Cardiac muscle cell (in vitro differentiated cells and primary cell): ENCODE measurements at regions not wholly inside any gene's neighbourhood (a gene's known extent, or its start where the extent isn't known, plus 50 kb on each side); places are given as distances from the start of the nearest gene placed in this dataset.

ENCODE experiments used
- DNase-seq, 2 donors: peaks; one replicate each; pipeline versions ENCODE4 v3.0.0 to v3.0.0-alpha.2; 2010 to 2017; ENCODE audit warnings: low read depth in 1 of 2, low spot score in 1 of 2
- H3K27ac ChIP-seq: fragments of 200-600 bp; sonication (generic); 2 replicates; pipeline ENCODE4 v1.5.1; 2016
- H3K27me3 ChIP-seq: fragments of 200-600 bp; sonication (generic); 2 replicates; pipeline ENCODE4 v1.6.0; 2016; ENCODE audit warnings: control low read depth
- H3K36me3 ChIP-seq: fragments of 200-600 bp; sonication (generic); 2 replicates; pipeline ENCODE4 v1.5.1; 2016; ENCODE audit warnings: control low read depth
- H3K4me1 ChIP-seq: fragments of 200-600 bp; sonication (generic); 2 replicates; pipeline ENCODE4 v1.8.1; 2017; ENCODE audit warnings: low read depth, mild to moderate bottlenecking, mixed run types
- H3K4me3 ChIP-seq: fragments of 200-600 bp; sonication (generic); 2 replicates; pipeline ENCODE4 v1.5.1; 2016; ENCODE audit warnings: mild to moderate bottlenecking
- H3K9me3 ChIP-seq: fragments of 200-600 bp; sonication (generic); 2 replicates; pipeline ENCODE4 v1.5.1; 2017; ENCODE audit warnings: low read depth, mild to moderate bottlenecking, control low read depth
- TF ChIP-seq, protein P1 (sequence below): IDR thresholded peaks from 2 replicates; pipeline ENCODE4 v1.5.1; 2012; ENCODE audit warnings: low read depth, mild to moderate bottlenecking, low read length

DNA sequence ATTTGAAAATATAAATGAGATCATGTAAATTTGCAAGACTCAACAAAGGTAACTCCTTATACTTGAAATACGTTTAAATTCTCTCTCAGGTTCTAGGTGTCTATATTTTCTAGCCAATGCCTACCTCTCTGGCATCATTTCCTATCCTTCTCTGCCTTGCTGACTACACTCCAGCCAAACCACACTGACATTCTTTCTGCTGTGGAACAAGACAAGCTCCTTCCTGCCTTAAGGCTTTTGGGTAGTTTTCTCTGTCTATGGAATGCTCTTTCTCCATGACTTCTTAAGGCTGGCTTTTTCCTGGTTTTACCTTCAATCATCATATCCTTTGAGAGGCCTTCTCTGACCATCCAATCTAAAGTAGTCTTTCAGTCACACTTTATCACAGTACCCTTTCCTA lies 201.0 kb downstream of the SPRY1 start:
- H3K36me3 ChIP-seq, result no peaks in the 10 kb centered on the region
- no peak overlapping the region for H3K27ac ChIP-seq
- no peaks in the 10 kb centered on the region for H3K9me3 ChIP-seq
- TF ChIP-seq, protein P1, sequence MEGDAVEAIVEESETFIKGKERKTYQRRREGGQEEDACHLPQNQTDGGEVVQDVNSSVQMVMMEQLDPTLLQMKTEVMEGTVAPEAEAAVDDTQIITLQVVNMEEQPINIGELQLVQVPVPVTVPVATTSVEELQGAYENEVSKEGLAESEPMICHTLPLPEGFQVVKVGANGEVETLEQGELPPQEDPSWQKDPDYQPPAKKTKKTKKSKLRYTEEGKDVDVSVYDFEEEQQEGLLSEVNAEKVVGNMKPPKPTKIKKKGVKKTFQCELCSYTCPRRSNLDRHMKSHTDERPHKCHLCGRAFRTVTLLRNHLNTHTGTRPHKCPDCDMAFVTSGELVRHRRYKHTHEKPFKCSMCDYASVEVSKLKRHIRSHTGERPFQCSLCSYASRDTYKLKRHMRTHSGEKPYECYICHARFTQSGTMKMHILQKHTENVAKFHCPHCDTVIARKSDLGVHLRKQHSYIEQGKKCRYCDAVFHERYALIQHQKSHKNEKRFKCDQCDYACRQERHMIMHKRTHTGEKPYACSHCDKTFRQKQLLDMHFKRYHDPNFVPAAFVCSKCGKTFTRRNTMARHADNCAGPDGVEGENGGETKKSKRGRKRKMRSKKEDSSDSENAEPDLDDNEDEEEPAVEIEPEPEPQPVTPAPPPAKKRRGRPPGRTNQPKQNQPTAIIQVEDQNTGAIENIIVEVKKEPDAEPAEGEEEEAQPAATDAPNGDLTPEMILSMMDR, result no peak
- no peaks in the 10 kb centered on the region for H3K27me3 ChIP-seq
- H3K4me1 ChIP-seq, result no peaks in the 10 kb centered on the region
- DNase-seq, result peak in 1 of 2 donors; percentile 84
- H3K4me3 ChIP-seq, result no peak overlapping the region

DNA sequence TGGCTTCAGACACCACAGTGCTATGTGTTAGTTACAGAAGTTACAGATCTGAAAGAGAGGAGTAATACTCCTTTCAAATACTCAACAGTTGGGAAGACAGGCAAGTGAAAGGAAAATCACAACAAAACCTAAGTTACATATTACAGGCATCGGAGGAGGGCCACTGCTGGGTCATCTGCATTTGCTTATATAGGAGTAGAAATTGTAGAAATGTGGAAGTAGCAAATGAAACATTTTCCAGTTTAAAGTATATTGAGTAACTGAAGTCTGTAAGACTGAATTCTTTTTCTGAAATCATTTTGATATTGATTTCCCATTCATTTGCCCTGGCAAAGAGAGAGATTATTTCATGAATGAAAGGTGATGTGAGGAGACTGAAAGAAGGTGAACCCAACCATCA lies 201.7 kb downstream of the SPRY1 start:
- Histone ChIP-seq H3K27ac (no peak overlapping the region), H3K4me3 (no peak overlapping the region), H3K4me1 (no peaks in the 10 kb centered on the region), H3K27me3 (no peaks in the 10 kb centered on the region), H3K36me3 (no peaks in the 10 kb centered on the region), H3K9me3 (no peaks in the 10 kb centered on the region)
- TF ChIP-seq, protein P1, result no peak
- no peak for DNase-seq

DNA sequence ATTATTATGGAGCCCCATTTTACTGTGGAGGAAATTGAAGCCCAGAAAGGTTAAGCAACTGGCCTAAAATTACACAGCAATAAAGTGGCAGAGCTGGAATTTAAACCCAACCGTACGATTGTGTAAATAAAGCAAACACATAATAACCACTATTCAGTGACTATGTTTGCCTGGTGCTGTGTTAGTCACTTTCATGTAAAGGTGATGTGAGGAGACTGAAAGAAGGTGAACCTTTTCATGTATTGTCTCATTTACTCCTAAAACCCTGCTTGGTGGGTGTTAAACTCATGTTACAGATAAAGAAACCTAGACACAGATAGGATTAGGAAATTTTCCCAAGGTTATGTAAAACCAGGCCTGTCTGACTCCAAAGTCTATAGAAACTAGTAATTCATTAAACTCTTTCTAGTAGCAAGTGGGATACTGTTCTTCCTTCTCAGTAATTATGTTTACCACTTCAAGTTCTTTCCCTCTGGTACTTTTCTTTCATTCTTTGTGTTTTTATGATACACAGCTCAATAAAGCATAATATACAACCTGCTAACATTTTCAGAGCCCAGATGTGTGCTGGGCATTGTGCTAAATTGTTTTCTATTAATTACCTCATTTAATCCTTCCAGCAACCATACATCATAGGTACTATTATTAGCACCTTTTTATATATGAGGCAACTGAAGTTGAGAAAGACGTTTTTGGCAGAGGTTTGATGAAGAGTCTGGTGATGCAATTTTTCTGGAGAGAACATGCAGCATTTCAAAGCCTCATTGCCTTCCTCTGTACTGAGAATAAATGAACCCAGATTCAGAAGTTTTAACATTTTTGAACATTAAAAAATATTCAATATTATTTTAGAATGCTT lies 202.7 kb downstream of the SPRY1 start:
- no peak overlapping the region for H3K4me3 ChIP-seq
- peak in 1 of 2 donors; percentile 91 for DNase-seq
- TF ChIP-seq, protein P1, result no peak
- no peak overlapping the region for H3K27ac ChIP-seq
- no peaks in the 10 kb centered on the region for H3K9me3 ChIP-seq
- H3K27me3 ChIP-seq, result no peaks in the 10 kb centered on the region
- H3K4me1 ChIP-seq, result no peaks in the 10 kb centered on the region
- H3K36me3 ChIP-seq, result no peaks in the 10 kb centered on the region

DNA sequence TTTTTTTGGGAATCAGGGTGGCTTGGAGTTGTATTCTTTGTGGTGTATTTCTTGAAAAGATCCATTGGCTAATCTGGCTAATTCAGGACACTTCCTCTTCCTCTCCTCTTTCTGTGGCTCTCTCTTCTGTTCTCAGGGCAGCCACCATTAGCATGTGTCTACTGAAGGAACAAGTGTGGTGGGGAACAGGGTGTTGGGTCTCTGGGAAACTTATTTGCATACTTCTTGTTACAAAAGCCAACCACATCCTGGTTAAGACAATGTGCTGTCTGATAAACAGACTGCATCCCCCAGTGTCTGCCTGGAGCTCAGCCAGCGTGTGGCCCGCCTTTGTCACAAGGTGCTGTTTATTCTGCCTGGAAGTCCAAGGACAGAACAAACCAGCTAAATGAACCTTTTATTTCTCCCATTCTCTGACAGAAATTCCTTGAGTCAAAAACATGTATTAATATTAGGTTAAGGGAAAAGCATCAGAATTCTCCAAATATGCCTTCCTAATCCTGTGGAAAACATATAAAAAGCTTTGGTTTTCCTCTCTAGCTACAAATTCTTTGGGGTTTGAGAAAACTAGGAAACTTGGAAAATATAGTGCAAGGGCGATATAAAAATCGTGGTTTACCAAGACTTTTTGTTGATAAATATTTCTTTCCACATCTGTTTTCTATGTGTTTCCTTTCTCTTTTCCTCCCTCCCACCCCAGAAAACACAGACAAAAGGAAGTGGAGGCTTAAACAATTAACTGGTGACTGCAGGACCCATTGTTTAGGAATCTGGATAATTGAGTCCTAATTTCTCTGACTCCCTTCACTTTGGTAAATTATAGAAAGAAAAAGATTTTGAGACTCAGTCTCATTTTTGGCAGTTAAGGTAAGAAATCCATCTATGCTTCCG lies 203.6 kb downstream of the SPRY1 start:
- no peaks in the 10 kb centered on the region for H3K4me1 ChIP-seq
- peak; percentile 27 to 81 for DNase-seq
- no peak overlapping the region for H3K27ac ChIP-seq
- H3K9me3 ChIP-seq, result no peaks in the 10 kb centered on the region
- no peaks in the 10 kb centered on the region for H3K36me3 ChIP-seq
- TF ChIP-seq, protein P1, result no peak
- no peaks in the 10 kb centered on the region for H3K27me3 ChIP-seq
- H3K4me3 ChIP-seq, result no peak overlapping the region

DNA sequence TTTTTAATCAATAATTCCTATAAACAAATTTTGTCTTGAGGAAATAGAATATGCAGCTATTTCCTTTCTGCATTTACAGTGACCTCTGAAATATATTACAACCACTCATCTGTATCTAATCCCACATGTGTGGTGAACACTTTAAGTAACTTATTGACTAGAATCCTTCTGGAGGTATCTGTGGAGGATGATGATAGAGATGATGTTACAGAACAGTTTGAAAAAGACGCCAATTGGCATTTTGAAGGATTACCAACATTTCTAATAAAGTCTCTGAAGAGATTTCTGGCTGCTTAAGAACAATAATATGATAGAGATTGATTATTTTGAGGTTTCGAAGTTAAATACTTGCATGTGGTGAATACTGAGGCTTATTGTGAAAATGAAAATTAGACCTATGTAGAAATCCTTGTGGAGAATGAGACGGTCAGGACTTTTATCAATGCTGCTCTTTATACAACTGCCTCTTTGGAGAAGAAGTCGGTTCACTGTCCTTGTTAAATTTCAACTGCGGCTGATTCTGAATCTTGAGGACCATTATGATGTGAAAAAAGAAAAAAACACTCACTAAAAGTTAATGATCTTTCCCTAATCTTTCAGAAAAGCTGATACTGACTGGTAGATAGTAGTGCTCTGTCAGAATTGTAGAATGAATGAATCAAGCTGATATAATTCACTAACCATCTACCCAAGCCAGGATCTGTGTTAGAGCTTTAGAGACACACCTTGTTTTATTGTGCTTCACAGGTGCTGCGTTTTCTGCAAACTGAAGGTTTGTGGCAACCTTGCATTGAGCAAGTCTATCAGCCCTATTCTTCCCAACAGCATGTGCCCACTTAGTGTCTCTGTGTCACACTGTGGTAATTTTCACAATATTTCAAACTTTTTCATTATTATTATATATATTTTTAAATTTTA lies 204.7 kb downstream of the SPRY1 start:
- Histone ChIP-seq H3K4me3 (no peak overlapping the region), H3K36me3 (no peaks in the 10 kb centered on the region), H3K9me3 (no peaks in the 10 kb centered on the region), H3K4me1 (no peaks in the 10 kb centered on the region), H3K27me3 (no peaks in the 10 kb centered on the region), H3K27ac (no peak overlapping the region)
- TF ChIP-seq, protein P1, result no peak
- no peak for DNase-seq
